Jurkat, Clone E6-1 (cell line): ENCODE measurements at regions not wholly inside any gene's neighbourhood (a gene's known extent, or its start where the extent isn't known, plus 50 kb on each side); places are given as distances from the start of the nearest gene placed in this dataset.

ENCODE experiments used
- DNase-seq: peaks from one replicate; pipeline ENCODE4 v3.0.0-alpha.2; 2011; ENCODE audit warnings: low read depth, low spot score
- H3K4me3 ChIP-seq: 2 replicates; pipeline ENCODE4 v1.5.1; 2011; ENCODE audit warnings: mild to moderate bottlenecking, low read length, control low read depth, moderate library complexity

- H3K4me3 ChIP-seq: no peak overlapping the region
- DNase-seq: no peak
These were observed 519.1 kb downstream of the IQCM start for GRCh38 chr4:149296503-149296902.

- no peak for DNase-seq
- no peak overlapping the region for H3K4me3 ChIP-seq
These were observed 519.6 kb downstream of the IQCM start for GRCh38 chr4:149296084-149296483.

- no peak for DNase-seq
- no peak overlapping the region for H3K4me3 ChIP-seq
These were observed 521.0 kb downstream of the IQCM start for GRCh38 chr4:149294601-149295000.

GRCh38 chr4:149293046-149293649, 522.5 kb downstream of the IQCM start:
- no peak for DNase-seq
- no peak overlapping the region for H3K4me3 ChIP-seq

- DNase-seq: no peak
- H3K4me3 ChIP-seq: no peak overlapping the region
These were observed 523.1 kb downstream of the IQCM start for GRCh38 chr4:149292425-149293007.

- no peak for DNase-seq
These were observed 524.2 kb downstream of the IQCM start for GRCh38 chr4:149291463-149291862.

GRCh38 chr4:149280806-149281205, 534.8 kb downstream of the IQCM start:
- DNase-seq: no peak
- H3K4me3 ChIP-seq: no peak overlapping the region

More at GRCh38 chr4:149291463-149291862, 524.2 kb downstream of the IQCM start:
- H3K4me3 ChIP-seq: no peak overlapping the region

- no peak for DNase-seq
- H3K4me3 ChIP-seq: no peak overlapping the region
These were observed 535.9 kb downstream of the IQCM start for GRCh38 chr4:149279776-149280175.

- no peak overlapping the region for H3K4me3 ChIP-seq
- no peak for DNase-seq
These were observed 536.3 kb downstream of the IQCM start for GRCh38 chr4:149279331-149279730.

- H3K4me3 ChIP-seq: no peak overlapping the region
- DNase-seq: no peak
These were observed 537.9 kb downstream of the IQCM start for GRCh38 chr4:149277705-149278104.

- H3K4me3 ChIP-seq: no peak overlapping the region
- no peak for DNase-seq
These were observed 545.8 kb downstream of the IQCM start for GRCh38 chr4:149269835-149270234.

- DNase-seq: no peak
- H3K4me3 ChIP-seq: no peak overlapping the region
These were observed 549.3 kb downstream of the IQCM start for GRCh38 chr4:149266301-149266700.

GRCh38 chr4:149265645-149266044, 550.0 kb downstream of the IQCM start:
- H3K4me3 ChIP-seq: no peak overlapping the region
- no peak for DNase-seq

- no peak overlapping the region for H3K4me3 ChIP-seq
- DNase-seq: peak; percentile 32
These were observed 551.4 kb downstream of the IQCM start for GRCh38 chr4:149264093-149264733.

GRCh38 chr4:149248191-149248764, 567.4 kb downstream of the IQCM start:
- no peak for DNase-seq
- H3K4me3 ChIP-seq: no peak overlapping the region

- no peak for DNase-seq
- no peak overlapping the region for H3K4me3 ChIP-seq
These were observed 568.5 kb downstream of the IQCM start for GRCh38 chr4:149247164-149247563.

- DNase-seq: no peak
- H3K4me3 ChIP-seq: no peak overlapping the region
These were observed 570.3 kb downstream of the IQCM start for GRCh38 chr4:149245333-149245732.

GRCh38 chr4:149238097-149238496, 577.5 kb downstream of the IQCM start:
- no peak overlapping the region for H3K4me3 ChIP-seq
- no peak for DNase-seq

- DNase-seq: no peak
- no peak overlapping the region for H3K4me3 ChIP-seq
These were observed 580.8 kb downstream of the IQCM start for GRCh38 chr4:149234798-149235197.

GRCh38 chr4:149223659-149224058, 592.0 kb downstream of the IQCM start:
- no peak overlapping the region for H3K4me3 ChIP-seq
- DNase-seq: no peak
